ENCODE measurements at regions not wholly inside any gene's neighbourhood (a gene's known extent, or its start where the extent isn't known, plus 50 kb on each side); places are given as distances from the start of the nearest gene placed in this dataset.
A peak's percentile ranks its signal among the peaks of the same experiment; 100 is the strongest.

DNA sequence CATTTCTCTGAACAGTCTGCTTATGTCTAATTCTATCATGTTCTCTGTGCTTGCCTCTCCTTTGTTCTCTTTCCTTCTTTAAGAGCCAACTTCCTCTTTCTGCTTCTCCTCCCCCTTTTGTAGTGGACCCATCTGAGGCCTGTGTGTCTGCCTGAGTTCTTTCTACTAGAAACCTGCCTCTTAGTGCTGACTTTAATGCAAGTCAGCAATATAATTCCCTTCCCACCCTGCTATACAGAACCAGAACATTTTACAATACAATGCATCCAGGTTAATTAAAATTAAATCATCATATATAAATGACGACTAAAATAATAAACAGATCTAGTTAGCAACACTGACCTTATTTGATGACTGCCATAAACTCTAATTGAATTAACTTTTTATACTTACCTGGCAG lies 82.6 kb upstream of the GAS1 start:
- ATAC-seq, result no peak
- no peak for DNase-seq
- TF ChIP-seq, protein P1, sequence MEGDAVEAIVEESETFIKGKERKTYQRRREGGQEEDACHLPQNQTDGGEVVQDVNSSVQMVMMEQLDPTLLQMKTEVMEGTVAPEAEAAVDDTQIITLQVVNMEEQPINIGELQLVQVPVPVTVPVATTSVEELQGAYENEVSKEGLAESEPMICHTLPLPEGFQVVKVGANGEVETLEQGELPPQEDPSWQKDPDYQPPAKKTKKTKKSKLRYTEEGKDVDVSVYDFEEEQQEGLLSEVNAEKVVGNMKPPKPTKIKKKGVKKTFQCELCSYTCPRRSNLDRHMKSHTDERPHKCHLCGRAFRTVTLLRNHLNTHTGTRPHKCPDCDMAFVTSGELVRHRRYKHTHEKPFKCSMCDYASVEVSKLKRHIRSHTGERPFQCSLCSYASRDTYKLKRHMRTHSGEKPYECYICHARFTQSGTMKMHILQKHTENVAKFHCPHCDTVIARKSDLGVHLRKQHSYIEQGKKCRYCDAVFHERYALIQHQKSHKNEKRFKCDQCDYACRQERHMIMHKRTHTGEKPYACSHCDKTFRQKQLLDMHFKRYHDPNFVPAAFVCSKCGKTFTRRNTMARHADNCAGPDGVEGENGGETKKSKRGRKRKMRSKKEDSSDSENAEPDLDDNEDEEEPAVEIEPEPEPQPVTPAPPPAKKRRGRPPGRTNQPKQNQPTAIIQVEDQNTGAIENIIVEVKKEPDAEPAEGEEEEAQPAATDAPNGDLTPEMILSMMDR (IDR thresholded peaks at IDR 0.05), result no peak
- no peaks in the 10 kb centered on the region for H3K9me3 ChIP-seq
- H3K36me3 ChIP-seq (ENCODE audit: insufficient read depth in 1 of 2, low read depth in 1 of 2), result no peaks in the 10 kb centered on the region
- H3K4me1 ChIP-seq, result no peaks in the 10 kb centered on the region
- 81 to 91% (median 90%) methylated on average over 1 of the region's 1 CpG for WGBS, 3 donors
- no peak overlapping the region for H3K27ac ChIP-seq
- no peak overlapping the region for H3K4me3 ChIP-seq
- intact Hi-C loops (cut with DNase I), result no loop called here
- H3K27me3 ChIP-seq (ENCODE audit: insufficient read depth in 3 of 3, low read length in 2 of 3), result no peaks in the 10 kb centered on the region

DNA sequence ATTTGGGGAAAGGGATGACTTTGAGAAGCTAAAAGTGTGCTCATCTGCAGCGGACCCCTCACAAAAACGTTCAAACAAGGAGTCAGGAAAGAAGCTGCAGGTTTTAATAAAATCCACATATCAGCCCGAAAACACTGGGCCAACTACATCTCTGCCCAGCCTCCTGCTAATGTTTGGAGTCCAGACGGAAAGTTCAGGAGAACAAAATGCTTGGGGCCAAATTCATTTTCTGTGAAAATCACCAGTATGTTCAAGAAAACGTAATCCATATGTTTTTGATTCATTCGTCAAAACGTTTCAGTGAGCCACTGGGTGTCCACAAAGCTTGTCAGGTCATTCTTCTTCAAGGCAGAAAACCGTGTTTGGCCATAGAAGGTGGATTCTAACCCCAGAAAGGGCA lies 87.5 kb upstream of the GAS1 start:
- no peak overlapping the region for H3K27ac ChIP-seq
- H3K27me3 ChIP-seq (ENCODE audit: insufficient read depth in 3 of 3, low read length in 2 of 3), result no peaks in the 10 kb centered on the region
- no peak for ATAC-seq
- TF ChIP-seq, protein P1 (IDR thresholded peaks at IDR 0.05), result no peak
- H3K4me1 ChIP-seq, result no peaks in the 10 kb centered on the region
- intact Hi-C loops (cut with DNase I), result no loop called here
- no peaks in the 10 kb centered on the region for H3K9me3 ChIP-seq
- no peaks in the 10 kb centered on the region for H3K36me3 ChIP-seq (ENCODE audit: insufficient read depth in 1 of 2, low read depth in 1 of 2)
- no peak for DNase-seq
- whole genome bisulfite sequencing, 3 donors, result 73 to 83% (median 78%) methylated on average over 8 of the region's 8 CpGs
- no peak overlapping the region for H3K4me3 ChIP-seq

DNA sequence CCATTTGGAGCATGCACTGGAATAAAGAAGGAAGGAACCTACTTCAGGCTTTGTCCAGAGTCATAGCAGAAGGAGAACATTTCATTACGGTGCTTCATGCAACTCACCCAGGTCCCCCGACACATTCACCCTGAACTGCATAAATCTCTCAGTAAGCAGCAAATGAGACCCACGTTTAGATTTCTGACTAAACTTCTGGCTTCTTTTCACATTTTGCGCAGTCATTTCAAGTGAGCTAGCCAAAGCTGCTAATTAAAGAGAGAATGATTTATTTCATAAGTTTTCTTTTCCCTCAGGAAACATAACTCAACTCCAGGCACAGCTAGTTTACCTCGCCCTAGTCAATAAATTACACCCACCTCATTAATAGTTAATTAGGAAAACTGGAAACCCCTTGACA lies 88.6 kb upstream of the GAS1 start:
- Histone ChIP-seq H3K9me3 (no peaks in the 10 kb centered on the region), H3K27ac (no peak overlapping the region), H3K27me3 (ENCODE audit: insufficient read depth in 3 of 3, low read length in 2 of 3) (no peaks in the 10 kb centered on the region), H3K36me3 (ENCODE audit: insufficient read depth in 1 of 2, low read depth in 1 of 2) (no peaks in the 10 kb centered on the region), H3K4me1 (no peaks in the 10 kb centered on the region), H3K4me3 (no peak overlapping the region)
- DNase-seq (no peak), ATAC-seq (no peak)
- WGBS, 3 donors, result 42 to 58% (median 46%) methylated on average over 5 of the region's 5 CpGs
- intact Hi-C loops (cut with DNase I), result no loop called here
- TF ChIP-seq, protein P1 (IDR thresholded peaks at IDR 0.05), result no peak

DNA sequence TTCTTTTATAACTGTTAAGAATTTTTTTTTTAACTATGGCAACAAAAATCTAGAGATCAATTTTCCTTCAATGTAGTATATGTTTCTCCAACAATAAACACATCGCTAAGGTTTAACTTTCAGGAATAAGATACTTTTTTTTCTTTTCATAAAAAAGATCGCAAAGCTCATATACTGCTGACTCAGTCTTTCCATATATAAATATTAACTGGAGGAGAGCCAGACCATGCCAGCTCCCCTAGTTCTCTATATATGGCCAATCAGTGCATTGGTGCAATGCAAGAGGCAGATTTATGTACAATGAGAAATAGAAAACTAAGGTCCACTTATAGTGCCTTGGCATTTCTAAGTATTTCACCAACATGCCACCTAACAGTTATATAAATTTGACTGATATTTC lies 89.2 kb upstream of the GAS1 start:
- Histone ChIP-seq H3K27ac (no peak overlapping the region), H3K4me3 (no peak overlapping the region), H3K9me3 (no peaks in the 10 kb centered on the region), H3K27me3 (ENCODE audit: insufficient read depth in 3 of 3, low read length in 2 of 3) (no peaks in the 10 kb centered on the region), H3K4me1 (no peaks in the 10 kb centered on the region), H3K36me3 (ENCODE audit: insufficient read depth in 1 of 2, low read depth in 1 of 2) (no peaks in the 10 kb centered on the region)
- no peak for DNase-seq
- 93 to 96% (median 94%) methylated on average over 2 of the region's 2 CpGs for WGBS, 3 donors
- no peak for ATAC-seq
- TF ChIP-seq, protein P1 (IDR thresholded peaks at IDR 0.05), result no peak
- intact Hi-C loops (cut with DNase I), result no loop called here

DNA sequence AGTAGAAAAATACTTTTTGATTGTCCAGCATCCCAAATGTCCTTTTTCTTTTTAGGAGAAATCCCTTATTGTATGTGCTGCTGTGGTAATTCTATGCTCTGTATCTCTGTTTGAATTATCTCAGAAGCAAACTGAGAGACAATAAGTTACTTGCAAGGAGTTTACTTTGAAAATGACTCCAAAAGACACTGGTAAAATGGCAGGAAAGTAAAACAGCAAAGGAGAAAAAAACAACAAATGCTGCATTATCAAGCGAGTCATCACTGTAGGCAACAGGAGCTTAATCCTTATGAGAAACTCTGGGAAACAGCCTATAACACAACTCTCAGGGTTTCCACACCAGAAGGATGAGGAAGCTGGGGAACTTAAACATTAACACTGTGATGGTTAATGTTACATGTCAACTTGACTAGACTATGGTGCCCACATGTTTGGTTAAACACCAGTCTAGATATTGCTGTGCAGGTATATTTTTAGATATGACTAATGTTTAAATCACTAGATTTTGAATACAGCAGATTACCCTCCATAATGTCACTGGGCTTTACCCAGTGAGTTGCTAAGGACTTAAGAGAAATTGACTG lies 92.6 kb upstream of the GAS1 start:
- Histone ChIP-seq H3K4me1 (no peaks in the 10 kb centered on the region), H3K9me3 (no peaks in the 10 kb centered on the region), H3K27me3 (ENCODE audit: insufficient read depth in 3 of 3, low read length in 2 of 3) (no peaks in the 10 kb centered on the region), H3K36me3 (ENCODE audit: insufficient read depth in 1 of 2, low read depth in 1 of 2) (no peaks in the 10 kb centered on the region), H3K27ac (no peak overlapping the region), H3K4me3 (no peak overlapping the region)
- ATAC-seq (peak in 1 of 4 donors; percentile 34), DNase-seq (no peak)
- intact Hi-C loops (cut with DNase I), result no loop called here
- 82 to 98% (median 88%) methylated on average over 1 of the region's 1 CpG for WGBS, 3 donors
- TF ChIP-seq, protein P1 (IDR thresholded peaks at IDR 0.05), result no peak

Measured in psoas muscle (tissue), 7 donors.